GM18511 (cell line): ENCODE measurements at regions not wholly inside any gene's neighbourhood (a gene's known extent, or its start where the extent isn't known, plus 50 kb on each side); places are given as distances from the start of the nearest gene placed in this dataset.

Experiments
- ATAC-seq: cut with Tn5 transposase; IDR thresholded peaks from one replicate; pipeline ENCODE4 v1.9.1; 2021; ENCODE audit warnings: mild to moderate bottlenecking, moderate library complexity; ENCODE audit not compliant: unreplicated experiment

- no peak for ATAC-seq
Measured at GRCh38 chr7:148950806-148951205, 66.7 kb upstream of the EZH2 start.

- ATAC-seq: no peak
Measured at GRCh38 chr7:148944935-148945934, 61.1 kb upstream of the EZH2 start.

GRCh38 chr7:148941598-148942275 lies 57.6 kb upstream of the EZH2 start:
- peak; percentile 47 for ATAC-seq

DNA sequence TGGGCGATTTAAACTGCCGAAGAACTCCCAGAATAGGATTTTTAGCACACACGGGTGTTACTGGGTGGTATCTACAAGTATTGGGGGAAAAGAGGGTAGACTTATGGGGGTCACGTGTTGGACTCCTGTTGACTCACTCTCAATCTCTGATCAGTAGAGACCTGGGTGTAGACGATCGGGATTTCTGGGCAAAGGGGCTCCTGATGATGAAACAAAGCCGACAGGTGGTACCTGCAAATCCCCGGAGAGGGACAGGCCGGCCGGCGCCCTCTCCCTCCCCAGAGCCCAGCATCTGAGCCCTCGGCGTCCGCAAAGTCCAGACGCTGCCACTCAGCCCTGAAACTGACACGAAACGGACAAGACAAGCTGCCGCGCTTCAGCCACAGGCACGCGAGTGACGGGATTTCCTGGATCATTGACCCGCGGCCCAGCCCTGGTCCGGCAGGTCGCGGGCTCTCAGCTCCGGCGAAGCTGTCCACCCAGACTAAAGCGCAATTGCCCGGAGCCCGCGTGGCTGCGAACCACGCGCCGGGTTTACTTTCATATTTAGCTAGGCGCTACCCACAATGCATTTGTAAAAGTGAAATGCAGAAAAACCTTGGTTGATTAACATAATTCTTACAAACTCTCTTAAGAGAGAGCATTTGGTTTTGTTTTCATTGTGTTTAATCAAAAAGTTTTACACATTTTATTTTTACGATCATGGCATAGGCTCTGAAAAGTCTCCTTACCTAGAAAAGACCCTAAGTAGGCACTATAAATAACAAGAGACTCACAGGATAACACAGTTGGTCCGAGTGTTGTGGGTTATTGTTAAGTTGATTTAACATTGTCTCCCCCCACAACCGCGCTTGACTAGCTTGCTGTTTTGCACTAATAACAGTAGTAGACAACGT lies 56.9 kb upstream of the EZH2 start:
- peak; percentile 76 for ATAC-seq

DNA sequence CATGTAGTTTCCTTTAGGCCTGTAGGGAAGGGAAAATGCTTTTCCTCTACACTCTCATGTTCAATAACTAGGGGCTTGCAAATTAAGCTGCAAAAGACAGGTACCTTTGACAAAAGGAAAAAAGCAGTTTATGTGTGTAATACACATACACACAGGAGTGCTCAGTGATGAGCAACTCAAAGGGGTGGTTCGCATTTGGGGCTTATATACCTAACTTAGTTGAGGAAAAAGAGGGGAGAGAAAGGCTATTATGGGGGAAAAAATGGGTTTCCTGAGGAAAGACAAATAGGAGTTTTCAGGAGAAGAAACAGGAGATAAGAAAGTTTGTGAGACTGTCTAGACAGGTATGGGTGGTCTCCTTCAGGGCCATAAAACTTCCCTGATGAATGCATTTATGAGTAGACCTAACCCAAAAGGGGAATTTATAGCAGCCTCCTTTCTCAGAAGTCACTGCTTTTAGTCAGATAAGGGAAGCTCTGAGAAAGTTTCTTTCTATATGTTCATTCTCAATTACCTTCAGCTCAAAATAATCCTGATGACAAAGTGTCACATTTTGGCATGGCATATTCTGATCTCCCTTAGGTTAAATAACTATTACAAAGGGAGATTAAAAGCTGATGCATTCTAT lies 55.2 kb upstream of the EZH2 start:
- ATAC-seq: no peak

- ATAC-seq: no peak
Measured at GRCh38 chr7:148935451-148935850, 51.4 kb upstream of the EZH2 start.
